ENCODE measurements at regions not wholly inside any gene's neighbourhood (a gene's known extent, or its start where the extent isn't known, plus 50 kb on each side); places are given as distances from the start of the nearest gene placed in this dataset.

DNA sequence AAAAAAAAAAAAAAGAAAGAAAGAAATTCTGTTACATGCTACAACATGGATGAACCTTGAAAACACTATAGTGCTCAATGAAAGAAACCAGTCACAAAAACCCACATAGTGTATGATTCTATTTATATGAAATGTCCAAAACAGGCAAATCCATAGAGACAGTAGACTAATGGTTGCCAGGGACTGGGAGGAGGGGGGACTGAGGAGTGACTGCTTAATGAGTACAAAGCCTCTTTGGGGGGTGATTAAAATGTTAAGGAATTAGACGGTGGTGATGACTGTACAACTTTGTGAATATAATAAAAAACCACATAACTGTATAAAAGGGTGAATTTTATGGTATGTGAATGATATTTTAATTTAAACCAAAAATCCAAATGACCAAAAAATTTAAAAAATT is 116.0 kb upstream of the GUCA2B start:
- no peak overlapping the region for H3K4me3 ChIP-seq (ENCODE audit: control insufficient read depth, low read depth, low read length)
- TF ChIP-seq, protein P1, sequence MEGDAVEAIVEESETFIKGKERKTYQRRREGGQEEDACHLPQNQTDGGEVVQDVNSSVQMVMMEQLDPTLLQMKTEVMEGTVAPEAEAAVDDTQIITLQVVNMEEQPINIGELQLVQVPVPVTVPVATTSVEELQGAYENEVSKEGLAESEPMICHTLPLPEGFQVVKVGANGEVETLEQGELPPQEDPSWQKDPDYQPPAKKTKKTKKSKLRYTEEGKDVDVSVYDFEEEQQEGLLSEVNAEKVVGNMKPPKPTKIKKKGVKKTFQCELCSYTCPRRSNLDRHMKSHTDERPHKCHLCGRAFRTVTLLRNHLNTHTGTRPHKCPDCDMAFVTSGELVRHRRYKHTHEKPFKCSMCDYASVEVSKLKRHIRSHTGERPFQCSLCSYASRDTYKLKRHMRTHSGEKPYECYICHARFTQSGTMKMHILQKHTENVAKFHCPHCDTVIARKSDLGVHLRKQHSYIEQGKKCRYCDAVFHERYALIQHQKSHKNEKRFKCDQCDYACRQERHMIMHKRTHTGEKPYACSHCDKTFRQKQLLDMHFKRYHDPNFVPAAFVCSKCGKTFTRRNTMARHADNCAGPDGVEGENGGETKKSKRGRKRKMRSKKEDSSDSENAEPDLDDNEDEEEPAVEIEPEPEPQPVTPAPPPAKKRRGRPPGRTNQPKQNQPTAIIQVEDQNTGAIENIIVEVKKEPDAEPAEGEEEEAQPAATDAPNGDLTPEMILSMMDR (IDR thresholded peaks at IDR 0.05; ENCODE audit: control insufficient read depth, insufficient read depth, low read depth, low read length, missing control alignments) = no peak
- no peak for DNase-seq (ENCODE audit: low read depth)

DNA sequence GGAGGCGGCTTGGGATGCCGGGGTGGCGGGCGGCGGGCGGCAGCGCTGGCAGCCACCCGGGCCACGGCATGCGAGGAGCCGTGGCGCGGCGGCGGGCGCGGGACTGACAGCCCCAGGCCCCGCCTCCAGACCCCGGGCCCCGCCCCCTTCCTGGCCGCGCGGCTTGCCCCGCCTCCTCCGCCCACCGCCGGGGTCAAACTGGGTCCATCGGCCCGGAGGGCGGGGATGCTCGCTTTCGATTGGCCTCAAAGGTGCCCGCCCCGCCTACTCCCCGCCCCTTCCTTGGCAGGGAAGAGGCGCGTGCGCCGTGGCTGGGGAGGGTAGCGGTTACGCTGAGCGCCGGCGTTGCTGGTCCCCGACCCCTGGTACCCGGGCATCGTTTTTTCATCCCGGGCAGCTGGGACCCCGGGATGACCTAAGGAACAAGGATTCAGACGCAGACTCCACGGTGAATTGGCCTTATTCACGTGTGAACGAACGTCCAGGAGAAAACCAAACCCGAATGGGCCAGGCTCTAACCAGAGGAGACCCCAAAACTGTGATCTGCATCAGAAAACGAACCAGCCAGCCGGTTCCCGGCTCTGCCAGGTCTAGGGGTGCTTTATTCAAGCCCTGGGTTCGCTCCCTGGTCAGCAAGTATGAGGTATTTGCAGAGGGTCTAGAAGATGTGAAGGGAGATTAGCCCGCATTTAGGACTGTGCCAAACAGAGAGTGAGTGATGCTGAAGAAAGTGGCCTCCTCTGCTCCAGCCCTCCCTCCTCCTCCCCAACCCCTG is 117.2 kb upstream of the GUCA2B start:
- H3K4me3 ChIP-seq (ENCODE audit: control insufficient read depth, low read depth, low read length) = peak overlapping the region; percentile 71
- TF ChIP-seq, protein P1 (IDR thresholded peaks at IDR 0.05; ENCODE audit: control insufficient read depth, insufficient read depth, low read depth, low read length, missing control alignments) = no peak

DNA sequence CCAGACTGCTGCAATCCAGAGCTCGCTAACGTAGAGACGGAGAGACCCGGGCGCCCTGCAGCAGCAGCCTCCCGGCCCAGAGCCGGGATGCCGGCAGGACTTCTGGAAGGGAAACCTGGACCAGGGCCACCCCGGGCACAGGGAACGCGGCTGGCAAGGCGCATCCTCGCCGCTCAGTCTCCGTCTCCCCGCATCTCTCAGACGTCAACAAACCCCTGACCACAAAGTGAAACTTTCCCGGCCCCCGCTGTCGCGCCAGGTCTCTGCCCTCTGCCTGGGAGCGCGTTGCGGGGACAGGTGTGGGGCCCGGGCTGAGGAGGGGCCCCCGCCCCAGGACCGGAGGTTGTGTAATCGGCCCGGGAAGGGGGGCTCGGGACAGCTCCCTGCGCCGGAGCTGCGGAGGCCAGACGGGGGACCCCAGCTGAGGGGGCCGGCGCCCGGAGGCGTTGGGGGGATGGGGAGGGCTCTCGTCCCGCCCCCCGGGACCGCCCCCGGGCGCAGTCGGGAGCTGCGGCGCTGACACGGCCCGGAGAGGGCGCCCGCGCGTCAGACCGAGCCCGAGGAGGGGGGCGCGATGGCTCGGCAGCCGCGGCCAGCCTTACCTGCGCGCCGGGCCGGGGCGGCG is 116.6 kb upstream of the HIVEP3 start:
- no peak for DNase-seq (ENCODE audit: low read depth)
- H3K4me3 ChIP-seq (ENCODE audit: control insufficient read depth, low read depth, low read length) = peak overlapping the region; percentile 71
- TF ChIP-seq, protein P1 (IDR thresholded peaks at IDR 0.05; ENCODE audit: control insufficient read depth, insufficient read depth, low read depth, low read length, missing control alignments) = peak; percentile 29

More for the DNA sequence above, 117.2 kb upstream of the GUCA2B start:
- DNase-seq (ENCODE audit: low read depth) = peak; percentile 55

DNA sequence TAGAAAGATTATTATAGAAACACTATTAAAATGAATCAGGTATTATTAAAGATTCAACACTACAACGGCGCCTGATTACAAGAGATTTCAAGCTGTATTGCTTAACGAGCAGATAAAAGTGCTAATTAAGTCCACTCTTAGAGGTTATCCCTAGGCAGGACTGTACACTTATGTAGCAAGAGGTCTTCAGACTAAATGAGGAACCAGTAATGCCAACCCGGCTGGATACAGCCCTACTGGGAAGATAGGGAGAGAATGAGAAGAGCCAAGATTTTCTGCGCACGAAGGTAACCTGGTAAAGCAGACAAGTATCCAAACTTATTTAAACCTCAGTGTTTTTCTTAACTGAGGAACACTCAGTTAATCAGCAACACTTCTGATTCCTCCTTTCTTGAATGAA is 115.7 kb upstream of the HIVEP3 start:
- no peak overlapping the region; the same call in 1 of the 2 replicates for H3K4me3 ChIP-seq (ENCODE audit: control insufficient read depth, low read depth, low read length)
- TF ChIP-seq, protein P1 (IDR thresholded peaks at IDR 0.05; ENCODE audit: control insufficient read depth, insufficient read depth, low read depth, low read length, missing control alignments) = no peak
- no peak for DNase-seq (ENCODE audit: low read depth)

DNA sequence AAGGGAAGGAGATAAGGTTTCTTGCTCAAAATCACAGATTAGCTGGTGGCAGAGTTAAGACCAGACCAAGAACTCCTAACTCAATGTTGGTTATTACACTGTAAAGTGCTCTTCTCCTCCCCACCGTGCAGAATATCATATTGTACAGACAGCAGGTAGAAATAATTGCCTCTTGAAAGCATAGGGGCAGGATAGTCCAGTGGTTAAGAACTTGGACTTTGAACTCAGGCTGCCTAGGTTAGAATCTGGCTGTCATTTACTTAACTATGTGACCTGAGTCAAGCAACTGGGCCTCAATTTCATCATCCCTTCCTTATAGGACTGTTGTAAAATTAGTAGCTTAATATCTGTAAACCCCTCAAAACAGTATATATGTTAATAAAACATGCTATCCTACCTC is 114.9 kb upstream of the HIVEP3 start:
- H3K4me3 ChIP-seq (ENCODE audit: control insufficient read depth, low read depth, low read length) = no peak overlapping the region
- TF ChIP-seq, protein P1 (IDR thresholded peaks at IDR 0.05; ENCODE audit: control insufficient read depth, insufficient read depth, low read depth, low read length, missing control alignments) = no peak
- DNase-seq (ENCODE audit: low read depth) = no peak

DNA sequence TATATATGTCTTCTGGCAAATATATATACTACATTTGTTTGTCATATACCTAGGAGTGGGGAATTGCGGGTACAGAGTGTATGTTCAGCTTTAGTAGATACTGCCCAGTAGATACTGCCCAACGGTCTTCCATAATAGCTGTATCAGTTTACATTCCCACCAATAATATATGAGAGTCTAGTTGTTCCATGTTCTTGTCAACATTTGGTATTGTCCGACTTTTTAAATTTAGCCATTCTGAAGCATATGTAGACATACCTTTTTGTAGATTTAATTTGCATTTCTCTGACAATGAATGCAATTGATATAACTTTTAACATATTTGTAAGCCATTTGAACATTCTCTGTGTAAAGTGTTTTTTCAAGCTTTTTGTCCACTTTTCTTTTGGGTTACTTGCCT is 99.0 kb upstream of the HIVEP3 start:
- H3K4me3 ChIP-seq (ENCODE audit: control insufficient read depth, low read depth, low read length) = no peak overlapping the region
- TF ChIP-seq, protein P1 (IDR thresholded peaks at IDR 0.05; ENCODE audit: control insufficient read depth, insufficient read depth, low read depth, low read length, missing control alignments) = no peak
- DNase-seq (ENCODE audit: low read depth) = no peak
